MM.1S (cell line): ENCODE measurements at regions not wholly inside any gene's neighbourhood (a gene's known extent, or its start where the extent isn't known, plus 50 kb on each side); places are given as distances from the start of the nearest gene placed in this dataset.

Experiments used
- CTCF ChIP-seq: fragments of 300-600 bp; sonication (generic); IDR thresholded peaks from 2 replicates; pipeline ENCODE4 v1.5.1; 2016; ENCODE audit warnings: antibody characterized with exemption, low read length, mixed read lengths
- EZH2 ChIP-seq: fragments of 300-600 bp; sonication (generic); optimal IDR thresholded peaks from 2 replicates; pipeline ENCODE3; 2017; ENCODE audit warnings: low read depth, mild to moderate bottlenecking, antibody characterized with exemption, low read length, mixed read lengths
- EZH2phosphoT487 ChIP-seq: fragments of 300-600 bp; sonication (generic); IDR thresholded peaks from 2 replicates; pipeline ENCODE4 v1.6.1; 2018; ENCODE audit warnings: antibody characterized with exemption, low read length

GRCh38 chr2:136291871-136292270 is 173.9 kb upstream of the CXCR4 start:
- TF ChIP-seq EZH2 (no peak), CTCF (no peak), EZH2phosphoT487 (no peak)
